ENCODE measurements at regions not wholly inside any gene's neighbourhood (a gene's known extent, or its start where the extent isn't known, plus 50 kb on each side); places are given as distances from the start of the nearest gene placed in this dataset.
"Not testable (repeated sequence)": the region's sequence is repeated elsewhere in the genome, so short reads cannot be mapped to it uniquely, and the experiment has no call there.

- Histone ChIP-seq H2AFZ (ENCODE audit: low read depth, low read length, severe bottlenecking) (no peak overlapping the region), H3K4me2 (ENCODE audit: low read depth, low read length, poor library complexity, severe bottlenecking) (no peak overlapping the region), H3K9ac (ENCODE audit: low read length) (no peak overlapping the region), H3F3A (ENCODE audit: insufficient read depth) (no peaks in the 10 kb centered on the region), H3K79me2 (ENCODE audit: insufficient read depth, low read length) (no peaks in the 10 kb centered on the region), H3K36me3 (ENCODE audit: low read length) (no peaks in the 10 kb centered on the region), H3K4me3 (ENCODE audit: insufficient read depth, low read length, poor library complexity, severe bottlenecking) (no peak overlapping the region), H3K9me3 (ENCODE audit: insufficient read depth, low read length) (no peaks in the 10 kb centered on the region), H3K9me2 (replicated peaks; ENCODE audit: insufficient read depth, low read length) (no peaks in the 10 kb centered on the region), H3K27me3 (ENCODE audit: low read length) (no peaks in the 10 kb centered on the region), H3K27ac (ENCODE audit: low read depth, low read length) (no peak overlapping the region), H4K20me1 (ENCODE audit: low read depth, low read length) (no peaks in the 10 kb centered on the region)
- TF ChIP-seq EZH2phosphoT487 (conservative IDR thresholded peaks at IDR 0.05; ENCODE audit: low read length) (no peak), CTCF (IDR thresholded peaks at IDR 0.05; ENCODE audit: insufficient read depth, low read length, poor library complexity, severe bottlenecking) (no peak)
Measured at GRCh38 chr11:98531576-98531975, 489.2 kb upstream of the CNTN5 start.

GRCh38 chr11:98536023-98536422, 484.7 kb upstream of the CNTN5 start:
- Histone ChIP-seq H3K79me2 (ENCODE audit: insufficient read depth, low read length) (no peaks in the 10 kb centered on the region), H3K9ac (ENCODE audit: low read length) (no peak overlapping the region), H3K9me3 (ENCODE audit: insufficient read depth, low read length) (no peaks in the 10 kb centered on the region), H3K4me3 (ENCODE audit: insufficient read depth, low read length, poor library complexity, severe bottlenecking) (no peak overlapping the region), H2AFZ (ENCODE audit: low read depth, low read length, severe bottlenecking) (no peak overlapping the region), H3K36me3 (ENCODE audit: low read length) (no peaks in the 10 kb centered on the region), H3K27me3 (ENCODE audit: low read length) (no peaks in the 10 kb centered on the region), H3K9me2 (replicated peaks; ENCODE audit: insufficient read depth, low read length) (no peaks in the 10 kb centered on the region), H4K20me1 (ENCODE audit: low read depth, low read length) (no peaks in the 10 kb centered on the region), H3F3A (ENCODE audit: insufficient read depth) (no peaks in the 10 kb centered on the region), H3K27ac (ENCODE audit: low read depth, low read length) (no peak overlapping the region), H3K4me2 (ENCODE audit: low read depth, low read length, poor library complexity, severe bottlenecking) (no peak overlapping the region)
- TF ChIP-seq EZH2phosphoT487 (conservative IDR thresholded peaks at IDR 0.05; ENCODE audit: low read length) (no peak), CTCF (IDR thresholded peaks at IDR 0.05; ENCODE audit: insufficient read depth, low read length, poor library complexity, severe bottlenecking) (no peak)

- H3K27me3 ChIP-seq (ENCODE audit: low read length); H3K9me2 ChIP-seq (replicated peaks; ENCODE audit: insufficient read depth, low read length); H4K20me1 ChIP-seq (ENCODE audit: low read depth, low read length); H3K36me3 ChIP-seq (ENCODE audit: low read length); H3K4me3 ChIP-seq (ENCODE audit: insufficient read depth, low read length, poor library complexity, severe bottlenecking); H3K9me3 ChIP-seq (ENCODE audit: insufficient read depth, low read length); H3K27ac ChIP-seq (ENCODE audit: low read depth, low read length); H3K79me2 ChIP-seq (ENCODE audit: insufficient read depth, low read length); H3K9ac ChIP-seq (ENCODE audit: low read length); H3K4me2 ChIP-seq (ENCODE audit: low read depth, low read length, poor library complexity, severe bottlenecking); H2AFZ ChIP-seq (ENCODE audit: low read depth, low read length, severe bottlenecking); H3F3A ChIP-seq (ENCODE audit: insufficient read depth): not testable (repeated sequence)
Measured at GRCh38 chr11:98538358-98538757, 482.4 kb upstream of the CNTN5 start.

- no peak overlapping the region for H3K4me3 ChIP-seq (ENCODE audit: insufficient read depth, low read length, poor library complexity, severe bottlenecking)
- no peak for TF ChIP-seq CTCF (IDR thresholded peaks at IDR 0.05; ENCODE audit: insufficient read depth, low read length, poor library complexity, severe bottlenecking)
- TF ChIP-seq EZH2phosphoT487 (conservative IDR thresholded peaks at IDR 0.05; ENCODE audit: low read length): no peak
- H3K27ac ChIP-seq (ENCODE audit: low read depth, low read length): no peak overlapping the region
- H3K79me2 ChIP-seq (ENCODE audit: insufficient read depth, low read length): no peaks in the 10 kb centered on the region
- no peaks in the 10 kb centered on the region for H4K20me1 ChIP-seq (ENCODE audit: low read depth, low read length)
- no peaks in the 10 kb centered on the region for H3K9me3 ChIP-seq (ENCODE audit: insufficient read depth, low read length)
- no peaks in the 10 kb centered on the region for H3K36me3 ChIP-seq (ENCODE audit: low read length)
- no peaks in the 10 kb centered on the region for H3K9me2 ChIP-seq (replicated peaks; ENCODE audit: insufficient read depth, low read length)
- H3K4me2 ChIP-seq (ENCODE audit: low read depth, low read length, poor library complexity, severe bottlenecking): no peak overlapping the region
- H3K9ac ChIP-seq (ENCODE audit: low read length): no peak overlapping the region
- no peaks in the 10 kb centered on the region for H3K27me3 ChIP-seq (ENCODE audit: low read length)
- no peak overlapping the region for H2AFZ ChIP-seq (ENCODE audit: low read depth, low read length, severe bottlenecking)
- H3F3A ChIP-seq (ENCODE audit: insufficient read depth): no peaks in the 10 kb centered on the region
Measured at GRCh38 chr11:98545544-98546175, 475.1 kb upstream of the CNTN5 start.
